ENCODE measurements at regions not wholly inside any gene's neighbourhood (a gene's known extent, or its start where the extent isn't known, plus 50 kb on each side); places are given as distances from the start of the nearest gene placed in this dataset.
"Not testable (repeated sequence)": the region's sequence is repeated elsewhere in the genome, so short reads cannot be mapped to it uniquely, and the experiment has no call there.

- DNase-seq = no peak
Measured at GRCh38 chr20:51955756-51956155, 153.4 kb upstream of the SALL4 start.

- no peak for DNase-seq
Measured at GRCh38 chr20:51953731-51954340, 151.5 kb upstream of the SALL4 start.

- no peak for DNase-seq
Measured at GRCh38 chr20:51950926-51951325, 148.6 kb upstream of the SALL4 start.

GRCh38 chr20:51946586-51946985 lies 144.3 kb upstream of the SALL4 start:
- DNase-seq = no peak

- DNase-seq = no peak
Measured at GRCh38 chr20:51945881-51946280, 143.6 kb upstream of the SALL4 start.

GRCh38 chr20:51945177-51945576 lies 142.9 kb upstream of the SALL4 start:
- no peak for DNase-seq

- DNase-seq = no peak
Measured at GRCh38 chr20:51943761-51944160, 141.4 kb upstream of the SALL4 start.

GRCh38 chr20:51943326-51943725 lies 141.0 kb upstream of the SALL4 start:
- DNase-seq = not testable (repeated sequence)

- DNase-seq = no peak
Measured at GRCh38 chr20:51941503-51941902, 139.2 kb upstream of the SALL4 start.

- DNase-seq = no peak
Measured at GRCh38 chr20:51939259-51939585, 136.9 kb upstream of the SALL4 start.

- DNase-seq = no peak
Measured at GRCh38 chr20:51938559-51939258, 136.4 kb upstream of the SALL4 start.

- DNase-seq = no peak
Measured at GRCh38 chr20:51937779-51938178, 135.5 kb upstream of the SALL4 start.

- no peak for DNase-seq
Measured at GRCh38 chr20:51936377-51936776, 134.1 kb upstream of the SALL4 start.

- no peak for DNase-seq
Measured at GRCh38 chr20:51935003-51935358, 132.7 kb upstream of the SALL4 start.

GRCh38 chr20:51934301-51935002 lies 132.1 kb upstream of the SALL4 start:
- no peak for DNase-seq

- DNase-seq = no peak
Measured at GRCh38 chr20:51931371-51931781, 129.1 kb upstream of the SALL4 start.

GRCh38 chr20:51930775-51931174 lies 128.5 kb upstream of the SALL4 start:
- no peak for DNase-seq

GRCh38 chr20:51928931-51929330 lies 126.6 kb upstream of the SALL4 start:
- no peak for DNase-seq

GRCh38 chr20:51927970-51928369 lies 125.6 kb upstream of the SALL4 start:
- DNase-seq = not testable (repeated sequence)

GRCh38 chr20:51926670-51927305 lies 124.5 kb upstream of the SALL4 start:
- DNase-seq = no peak

- DNase-seq = no peak
Measured at GRCh38 chr20:51924509-51924908, 122.2 kb upstream of the SALL4 start.

- no peak for DNase-seq
Measured at GRCh38 chr20:51923633-51924032, 121.3 kb upstream of the SALL4 start.

- DNase-seq = not testable (repeated sequence)
Measured at GRCh38 chr20:51922812-51923211, 120.5 kb upstream of the SALL4 start.

GRCh38 chr20:51918561-51918960 lies 116.2 kb upstream of the SALL4 start:
- DNase-seq = no peak
